PC-3 (cell line): ENCODE measurements at regions not wholly inside any gene's neighbourhood (a gene's known extent, or its start where the extent isn't known, plus 50 kb on each side); places are given as distances from the start of the nearest gene placed in this dataset.

Experiments
- ATAC-seq: fragments of 200-7000 bp; cut with Tn5 transposase; 2 replicates; pipeline ENCODE4 v1.9.1; 2020; ENCODE audit warnings: mild to moderate bottlenecking, moderate library complexity
- BruUV-seq: library from RNA; stranded (reverse); fragments of 400-500 nt; replicated peaks from 2 replicates; lab custom pipeline; 2021; lab: Mats Ljungman, UMichigan
- CTCF ChIA-PET: fragments of 300-600 bp; sonication (Branson Sonifier 250); formaldehyde crosslinking; loops from one replicate; lab custom pipeline; 2022; ENCODE audit warnings: antibody characterized with exemption; lab: Charles Lee
- POLR2A ChIA-PET: fragments of 300-600 bp; sonication (Branson Sonifier 250); formaldehyde crosslinking; loops from one replicate; lab custom pipeline; 2022; ENCODE audit warnings: antibody characterized with exemption; ENCODE audit not compliant: unreplicated experiment; lab: Charles Lee
- DNase-seq: peaks from one replicate; pipeline ENCODE4 v3.0.0-alpha.2; 2015
- H2AFZ ChIP-seq: fragments of 300-600 bp; sonication (generic); 2 replicates; pipeline ENCODE4 v1.6.0; 2016; ENCODE audit warnings: antibody characterized with exemption, low read length
- H3F3A ChIP-seq: fragments of 300-600 bp; sonication (generic); one replicate; pipeline ENCODE4 v1.6.0; 2017; ENCODE audit warnings: antibody characterized with exemption, low read length, control low read depth, mild to moderate bottlenecking; ENCODE audit not compliant: unreplicated experiment
- H3K27ac ChIP-seq: fragments of 300-600 bp; sonication (generic); 2 replicates; pipeline ENCODE4 v1.5.1; 2016; ENCODE audit warnings: mild to moderate bottlenecking, low read length
- H3K27me3 ChIP-seq: fragments of 300-600 bp; sonication (generic); 2 replicates; pipeline ENCODE4 v1.6.1; 2016; ENCODE audit warnings: low read length, mixed read lengths
- H3K36me3 ChIP-seq: fragments of 300-600 bp; sonication (generic); 2 replicates; pipeline ENCODE4 v1.6.1; 2016; ENCODE audit warnings: low read depth, mixed run types, low read length, mixed read lengths
- H3K4me1 ChIP-seq: fragments of 300-600 bp; sonication (generic); 2 replicates; pipeline ENCODE4 v1.5.1; 2016; ENCODE audit warnings: low read length; ENCODE audit not compliant: insufficient read depth
- H3K4me2 ChIP-seq: fragments of 300-600 bp; sonication (generic); 2 replicates; pipeline ENCODE4 v1.6.0; 2016; ENCODE audit warnings: low read length
- H3K4me3 ChIP-seq: fragments of 300-600 bp; sonication (generic); 2 replicates; pipeline ENCODE4 v1.5.1; 2016; ENCODE audit warnings: mild to moderate bottlenecking, low read length, mixed read lengths
- H3K79me2 ChIP-seq: fragments of 300-600 bp; sonication (generic); 2 replicates; pipeline ENCODE4 v1.6.1; 2017; ENCODE audit warnings: low read length, mixed read lengths
- H3K9ac ChIP-seq: fragments of 300-600 bp; sonication (generic); 2 replicates; pipeline ENCODE4 v1.6.0; 2016; ENCODE audit warnings: mild to moderate bottlenecking, low read length
- H3K9me2 ChIP-seq: fragments of 300-600 bp; sonication (generic); replicated peaks from 2 replicates; pipeline ENCODE4 v1.6.1; 2016; ENCODE audit warnings: mixed run types, low read length, mixed read lengths
- H3K9me3 ChIP-seq: fragments of 300-600 bp; sonication (generic); 2 replicates; pipeline ENCODE4 v1.6.1; 2016; ENCODE audit warnings: low read length, mixed read lengths
- H4K20me1 ChIP-seq: fragments of 300-600 bp; sonication (generic); 2 replicates; pipeline ENCODE4 v1.6.1; 2016; ENCODE audit warnings: low read length, mixed read lengths
- CTCF ChIP-seq: fragments of 300-600 bp; sonication (generic); conservative IDR thresholded peaks from 2 replicates; pipeline ENCODE4 v1.5.1; 2017; ENCODE audit warnings: antibody characterized with exemption, low read depth, mild to moderate bottlenecking, low read length
- EZH2 ChIP-seq: fragments of 300-600 bp; sonication (generic); IDR thresholded peaks from one replicate; pipeline ENCODE4 v1.6.1; 2017; ENCODE audit warnings: antibody characterized with exemption, mild to moderate bottlenecking, low read length; ENCODE audit not compliant: unreplicated experiment
- EZH2phosphoT487 ChIP-seq: fragments of 300-600 bp; sonication (generic); IDR thresholded peaks from 2 replicates; pipeline ENCODE4 v1.6.1; 2018; ENCODE audit warnings: mild to moderate bottlenecking, antibody characterized with exemption, low read length, borderline replicate concordance
- intact Hi-C: fragments of 100-400 bp; cut with micrococcal nuclease; formaldehyde crosslinking; loops from 2 replicates; pipeline ENCODE4 v1.9.0; 2023

DNA sequence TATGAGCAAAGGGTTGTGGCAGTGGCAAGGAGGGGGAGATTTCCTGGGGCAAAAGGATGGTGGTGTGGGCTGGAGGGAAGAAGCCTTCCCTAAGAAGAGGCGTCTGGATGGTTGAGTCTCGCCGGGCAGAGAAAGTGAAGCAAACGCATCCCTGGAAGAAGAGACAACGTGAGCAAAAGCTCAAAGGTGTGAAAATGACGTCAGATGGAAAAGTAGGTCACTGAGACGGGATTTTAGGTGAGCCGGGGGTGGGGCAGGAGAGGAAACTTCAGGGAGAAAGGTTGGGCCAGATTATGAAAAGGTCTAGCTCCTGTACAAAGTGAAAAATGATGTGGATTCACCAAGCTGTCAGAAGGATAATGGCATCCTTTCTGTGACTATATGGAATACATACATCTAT is 95.3 kb upstream of the KCNE2 start:
- Histone ChIP-seq H3F3A (no peaks in the 10 kb centered on the region), H4K20me1 (no peaks in the 10 kb centered on the region), H3K4me1 (no peaks in the 10 kb centered on the region), H3K9me2 (no peaks in the 10 kb centered on the region), H3K27ac (no peak overlapping the region), H3K27me3 (peaks cover 66% of the 10 kb centered on the region), H3K79me2 (no peaks in the 10 kb centered on the region), H3K9me3 (no peaks in the 10 kb centered on the region), H3K9ac (no peak overlapping the region), H3K4me3 (no peak overlapping the region), H2AFZ (no peak overlapping the region), H3K4me2 (no peak overlapping the region), H3K36me3 (no peaks in the 10 kb centered on the region)
- intact Hi-C loops = no loop called here
- no TSS peak for BruUV-seq
- POLR2A ChIA-PET = no interaction called here
- ATAC-seq (no peak), DNase-seq (no peak)
- TF ChIP-seq EZH2phosphoT487 (no peak), CTCF (no peak), EZH2 (no peak)
- CTCF ChIA-PET = no interaction called here

GRCh38 chr21:34270411-34270810 is 93.4 kb upstream of the KCNE2 start:
- no TSS peak for BruUV-seq
- Histone ChIP-seq H3K27ac (no peak overlapping the region), H3K4me2 (no peak overlapping the region), H4K20me1 (no peaks in the 10 kb centered on the region), H3K4me1 (no peaks in the 10 kb centered on the region), H2AFZ (no peak overlapping the region), H3K4me3 (no peak overlapping the region), H3K36me3 (no peaks in the 10 kb centered on the region), H3K9me2 (no peaks in the 10 kb centered on the region), H3K9me3 (no peaks in the 10 kb centered on the region), H3K27me3 (peaks cover 73% of the 10 kb centered on the region), H3K79me2 (no peaks in the 10 kb centered on the region), H3F3A (no peaks in the 10 kb centered on the region), H3K9ac (no peak overlapping the region)
- CTCF ChIA-PET = no interaction called here
- ATAC-seq (no peak), DNase-seq (no peak)
- intact Hi-C loops = no loop called here
- POLR2A ChIA-PET = no interaction called here
- TF ChIP-seq CTCF (no peak), EZH2 (no peak), EZH2phosphoT487 (no peak)

DNA sequence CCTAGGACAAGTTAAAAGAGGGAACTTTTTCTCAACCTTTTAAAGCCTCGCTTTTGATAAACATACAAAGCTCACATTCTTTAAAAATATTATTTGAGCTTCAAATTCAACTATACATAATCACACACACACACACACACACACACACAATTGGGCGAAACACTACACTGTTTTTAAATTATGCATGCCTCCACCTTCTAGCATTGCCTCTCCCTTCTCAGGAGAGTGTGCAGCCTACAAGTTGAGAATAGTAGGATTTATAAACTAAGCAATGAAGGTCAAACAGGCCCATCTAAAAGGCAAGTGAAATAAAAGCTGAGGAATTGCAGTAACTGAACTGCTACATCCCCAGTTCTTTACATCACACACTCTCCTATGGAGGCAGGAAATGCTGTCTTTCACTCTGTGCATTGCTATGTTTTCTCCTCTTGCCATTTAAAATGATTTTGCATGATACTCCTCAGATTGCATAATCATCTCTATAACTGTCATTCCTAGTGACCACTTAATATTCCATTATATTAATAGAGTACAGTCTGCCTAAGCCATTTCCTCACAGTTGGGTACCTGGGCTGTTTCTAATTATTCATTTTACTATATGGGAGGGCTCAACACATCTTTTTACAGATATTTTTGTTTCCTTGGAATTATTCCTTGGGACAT is 92.5 kb upstream of the KCNE2 start:
- Histone ChIP-seq H3K9me3 (no peaks in the 10 kb centered on the region), H3K79me2 (no peaks in the 10 kb centered on the region), H3F3A (no peaks in the 10 kb centered on the region), H3K36me3 (no peaks in the 10 kb centered on the region), H3K27ac (no peak overlapping the region), H3K4me1 (no peaks in the 10 kb centered on the region), H4K20me1 (no peaks in the 10 kb centered on the region), H3K4me3 (no peak overlapping the region), H3K9me2 (no peaks in the 10 kb centered on the region), H3K9ac (no peak overlapping the region), H3K4me2 (no peak overlapping the region), H2AFZ (no peak overlapping the region), H3K27me3 (peaks cover 78% of the 10 kb centered on the region)
- no peak for ATAC-seq
- intact Hi-C loops = no loop called here
- BruUV-seq = no TSS peak
- CTCF ChIA-PET = no interaction called here
- DNase-seq = no peak
- TF ChIP-seq EZH2 = no peak
- no peak for TF ChIP-seq CTCF
- TF ChIP-seq EZH2phosphoT487 = no peak
- POLR2A ChIA-PET = no interaction called here
